HuH-7.5 (cell line): ENCODE measurements at regions not wholly inside any gene's neighbourhood (a gene's known extent, or its start where the extent isn't known, plus 50 kb on each side); places are given as distances from the start of the nearest gene placed in this dataset.
"Not testable (repeated sequence)": the region's sequence is repeated elsewhere in the genome, so short reads cannot be mapped to it uniquely, and the experiment has no call there.

Experiments used
- DNase-seq: peaks from one replicate; pipeline ENCODE4 v3.0.0; 2011; ENCODE audit warnings: low spot score

DNA sequence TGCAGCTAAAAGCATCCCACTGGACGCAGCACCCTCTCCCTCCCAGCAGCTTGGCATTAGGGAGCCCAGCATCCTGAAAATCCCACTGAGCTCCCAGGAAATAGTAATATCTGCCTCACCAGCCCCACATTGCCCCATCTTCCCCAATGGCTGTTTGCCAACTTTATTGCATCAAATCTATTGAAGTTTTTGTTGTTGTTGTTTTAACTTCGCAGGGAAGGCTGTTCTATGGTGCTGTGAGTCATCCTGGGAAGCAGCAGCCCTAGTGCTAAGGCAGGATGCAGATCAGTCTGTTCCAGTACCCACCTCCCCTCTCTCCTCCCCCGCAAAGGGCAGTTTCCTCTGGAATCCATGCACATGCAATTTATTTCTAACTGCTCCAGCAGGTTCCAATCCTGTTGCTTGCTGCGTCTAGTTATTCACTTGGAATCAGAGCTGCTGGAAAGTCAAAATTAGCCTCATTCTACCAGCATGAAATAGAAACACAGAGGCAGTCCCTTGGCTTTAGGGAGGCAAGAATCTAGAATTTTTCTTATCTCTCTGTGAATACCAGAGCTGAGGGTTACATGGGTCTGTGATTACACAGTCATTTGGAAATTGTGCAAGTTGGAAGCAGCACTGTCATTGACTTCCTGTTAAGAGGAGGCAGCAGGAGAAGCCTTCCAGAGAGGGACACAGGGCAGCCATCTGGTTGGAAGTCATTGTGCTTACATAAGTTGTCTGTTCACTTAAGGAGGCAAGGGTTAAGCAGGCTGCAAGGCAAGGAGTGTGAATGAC, 115.9 kb upstream of the CACUL1 start:
- no peak for DNase-seq

DNA sequence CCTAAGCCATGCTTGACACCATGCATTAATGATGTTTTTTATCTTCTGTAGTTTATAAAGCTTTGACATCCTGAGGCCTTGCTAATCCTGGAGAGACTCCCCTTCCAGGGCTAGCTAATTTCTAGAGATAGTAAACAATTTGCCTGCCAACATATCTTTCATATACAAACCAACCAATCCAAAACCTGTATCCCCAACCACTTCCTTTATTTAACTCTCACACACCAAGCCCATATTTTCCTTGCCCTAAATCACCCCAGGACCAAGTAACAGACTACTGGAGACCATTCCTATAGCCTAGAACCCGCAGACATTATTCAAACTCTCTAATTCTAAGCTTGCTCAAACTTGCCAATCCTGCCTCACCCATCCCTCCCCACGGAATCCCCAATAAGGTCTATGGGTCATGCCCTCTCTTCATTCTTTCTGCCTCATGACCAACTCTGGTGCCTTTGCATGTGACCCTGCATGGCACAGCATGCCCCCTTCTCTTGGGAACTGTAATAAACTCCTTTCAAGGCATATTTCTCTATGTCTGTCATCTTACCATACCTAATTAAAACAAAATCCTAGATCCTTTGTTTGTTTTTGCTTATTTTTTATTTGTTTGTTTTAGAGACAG, 116.6 kb upstream of the CACUL1 start:
- DNase-seq, result no peak

DNA sequence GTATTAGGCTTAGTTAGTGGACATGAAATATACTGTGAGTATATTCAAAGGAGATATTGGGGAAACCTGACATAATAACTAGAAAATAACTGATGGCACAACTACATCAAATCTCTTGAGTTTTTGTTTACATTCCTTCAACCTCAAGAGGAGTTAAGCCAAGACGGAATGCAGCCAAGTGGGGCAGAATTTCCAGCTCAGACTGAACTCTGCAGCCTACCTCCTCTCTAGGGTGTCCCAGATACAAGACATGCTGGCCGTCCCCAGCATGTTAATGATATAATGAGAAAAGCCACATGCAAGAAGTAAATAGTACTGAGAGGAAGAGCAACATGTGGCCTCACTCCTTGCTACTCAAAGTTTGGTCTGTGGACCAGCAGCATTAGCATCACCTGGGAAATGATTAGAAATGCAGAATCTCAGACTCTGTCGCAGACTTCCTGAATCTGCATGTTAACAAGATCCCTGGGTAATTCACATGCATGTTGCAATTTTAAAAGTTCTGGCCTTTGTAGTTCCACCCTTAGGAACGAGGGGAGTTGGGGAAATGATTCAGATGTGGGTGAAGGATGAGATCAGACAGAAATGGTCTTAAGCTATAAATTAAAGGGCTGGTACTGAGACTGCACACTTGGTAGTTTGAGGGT, 118.4 kb upstream of the CACUL1 start:
- DNase-seq, result no peak

DNA sequence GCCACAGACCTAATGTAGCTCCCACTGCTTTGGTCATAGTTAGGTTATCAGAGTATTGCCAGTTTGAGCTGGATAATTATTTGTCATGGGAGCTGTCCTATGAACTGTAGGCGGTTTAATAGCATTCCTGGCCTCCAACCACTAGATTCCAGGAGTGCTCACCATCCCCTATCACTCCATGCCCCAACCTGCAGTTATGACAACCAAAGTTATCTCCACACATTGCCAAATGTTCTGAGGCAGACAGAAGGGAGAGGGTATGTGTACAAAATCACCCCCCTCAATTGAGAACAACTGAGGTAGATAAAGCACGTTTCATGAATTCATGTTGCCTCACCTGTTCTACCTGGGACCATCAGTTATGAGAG, 119.0 kb upstream of the CACUL1 start:
- no peak for DNase-seq

DNA sequence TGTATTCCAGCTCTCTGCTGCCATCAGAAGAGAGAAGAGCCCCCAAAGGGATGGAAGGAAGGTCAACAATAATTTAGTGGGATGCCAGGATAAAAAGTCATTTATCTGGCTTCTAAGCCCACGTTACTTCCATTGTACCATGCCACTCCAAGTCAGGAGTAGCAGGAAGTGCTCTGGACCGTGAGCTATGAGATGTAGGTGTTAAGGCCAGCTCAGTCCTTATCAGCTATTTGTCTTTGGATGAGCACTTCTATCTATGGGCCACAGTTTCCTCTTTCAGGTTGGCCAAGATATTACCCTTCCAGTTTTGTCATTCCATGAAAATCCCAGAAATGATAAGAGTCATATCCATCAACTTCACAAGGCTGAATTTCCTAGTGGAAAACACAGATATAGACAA, 119.4 kb upstream of the CACUL1 start:
- no peak for DNase-seq

DNA sequence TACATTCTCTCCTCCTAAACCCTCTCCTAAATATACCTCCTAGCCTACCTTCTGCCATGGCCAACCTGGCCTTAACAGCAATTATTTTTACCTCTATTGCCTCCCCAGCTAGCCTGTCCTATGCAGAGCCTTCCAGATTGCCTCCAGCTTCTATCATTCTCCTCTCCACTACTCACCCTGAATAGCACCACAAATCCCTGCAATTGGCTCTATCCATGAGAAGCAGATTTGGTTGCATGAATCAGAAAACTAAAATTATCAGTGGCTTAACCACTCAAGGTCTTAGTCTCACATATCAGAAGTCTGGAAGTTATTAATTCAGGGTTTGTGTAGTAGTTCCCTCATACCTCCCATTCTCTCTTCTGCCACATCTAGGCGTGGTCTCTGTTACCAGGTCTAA, 120.3 kb upstream of the CACUL1 start:
- DNase-seq, result no peak

DNA sequence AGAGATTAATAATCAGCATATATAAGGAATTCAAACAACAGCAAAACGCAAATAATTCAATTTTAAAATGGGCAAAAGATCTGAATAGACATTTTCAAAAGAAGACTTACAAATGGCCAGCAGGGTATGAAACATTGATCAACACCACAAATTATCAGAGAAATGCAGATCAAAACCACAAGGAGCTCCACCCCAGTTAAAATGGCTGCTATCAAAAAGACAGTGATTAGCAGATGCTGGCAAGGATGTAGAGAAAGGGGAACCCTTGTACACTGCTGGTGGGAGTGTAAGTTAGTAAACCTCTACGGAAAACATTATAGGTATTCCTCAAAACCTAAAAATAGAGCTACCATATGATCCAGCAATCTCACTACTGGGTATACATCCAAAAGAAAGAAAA, 128.0 kb upstream of the CACUL1 start:
- DNase-seq, result no peak

DNA sequence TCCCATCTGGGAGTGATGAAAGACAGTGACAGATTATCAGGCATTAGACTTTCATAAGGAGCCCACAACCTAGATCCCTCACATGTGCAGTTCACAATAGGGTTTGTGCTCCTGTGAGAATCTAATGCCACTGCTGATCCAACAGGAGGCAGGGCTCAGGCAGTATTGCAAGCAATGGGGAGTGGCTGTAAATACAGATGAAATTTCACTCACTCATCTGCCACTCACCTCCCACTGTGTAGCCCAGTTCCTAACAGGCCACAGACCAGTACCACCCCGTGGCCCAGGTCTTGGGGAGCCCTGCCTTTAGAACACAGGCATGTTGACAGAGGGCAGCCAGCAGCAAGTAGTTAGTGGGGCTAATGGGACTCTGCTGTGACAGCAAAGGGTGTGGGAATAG, 137.3 kb upstream of the NANOS1 start:
- no peak for DNase-seq

DNA sequence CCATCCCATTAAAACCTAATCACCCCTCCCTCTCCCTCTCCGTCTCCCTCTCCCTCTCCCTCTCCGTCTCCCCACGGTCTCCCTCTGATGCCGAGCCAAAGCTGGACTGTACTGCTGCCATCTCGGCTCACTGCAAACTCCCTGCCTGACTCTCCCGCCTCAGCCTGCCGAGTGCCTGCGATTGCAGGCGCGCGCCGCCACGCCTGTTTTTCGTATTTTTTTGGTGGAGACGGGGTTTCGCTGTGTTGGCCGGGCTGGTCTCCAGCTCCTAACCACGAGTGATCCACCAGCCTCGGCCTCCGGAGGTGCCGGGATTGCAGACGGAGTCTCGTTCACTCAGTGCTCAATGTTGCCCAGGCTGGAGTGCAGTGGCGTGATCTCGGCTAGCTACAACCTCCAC, 134.6 kb upstream of the NANOS1 start:
- DNase-seq, result not testable (repeated sequence)

DNA sequence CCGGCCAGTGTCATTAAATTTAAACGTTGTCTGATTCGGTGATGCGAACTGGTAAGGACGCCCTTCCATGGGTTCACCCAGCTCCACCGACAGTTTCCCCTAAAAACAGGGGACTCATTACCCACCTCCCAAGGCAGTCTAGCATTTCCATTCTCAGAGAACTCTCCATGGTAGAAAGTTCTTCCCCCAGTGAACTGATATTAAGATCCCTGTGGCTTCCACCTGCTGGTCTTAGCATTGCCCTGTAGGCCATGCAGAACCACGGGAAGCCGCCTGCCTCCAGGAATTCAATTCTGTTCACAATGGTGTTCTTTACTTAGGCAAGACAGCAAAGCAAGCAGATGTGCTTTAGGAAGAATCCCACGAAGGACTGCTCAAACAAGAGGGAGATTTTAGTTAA, 128.9 kb upstream of the NANOS1 start:
- DNase-seq, result no peak

DNA sequence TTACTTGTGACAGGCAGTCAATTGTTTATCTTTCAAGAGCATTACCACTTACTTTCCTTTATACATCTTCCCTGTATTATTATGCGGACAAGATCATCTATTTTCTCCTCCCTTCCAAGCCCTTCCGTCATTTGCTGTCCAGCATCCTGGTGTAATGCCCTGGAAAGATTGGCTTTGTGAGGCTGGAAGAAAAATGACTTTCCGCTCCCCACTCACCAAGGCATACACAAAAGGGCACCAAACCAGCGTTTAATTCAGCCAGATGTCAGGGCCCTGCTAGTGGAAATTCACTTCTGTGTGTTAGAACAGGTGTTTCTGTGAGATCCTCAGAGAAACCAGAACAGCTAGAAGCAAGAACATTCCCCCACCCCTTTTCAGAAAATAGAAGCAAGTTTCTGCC, 128.1 kb upstream of the NANOS1 start:
- DNase-seq, result no peak

DNA sequence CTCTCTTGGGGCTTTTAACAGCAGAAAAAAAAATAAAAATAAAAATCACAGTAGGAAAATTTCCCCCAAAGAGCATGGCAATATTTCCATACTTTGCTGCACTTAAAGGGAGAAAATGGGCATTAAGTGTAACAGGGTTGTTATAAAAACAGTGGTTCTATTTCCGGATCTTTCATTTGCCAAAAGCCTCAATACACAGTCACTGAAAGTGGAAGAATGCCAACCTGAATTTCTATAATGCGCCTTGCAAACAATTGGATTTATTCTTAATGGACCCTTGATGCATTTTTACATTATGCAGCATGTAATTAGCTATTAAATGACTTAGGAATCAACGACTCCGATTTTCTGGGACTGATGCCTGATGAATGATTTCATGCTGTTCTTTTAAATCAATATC, 127.6 kb upstream of the NANOS1 start:
- DNase-seq, result no peak

DNA sequence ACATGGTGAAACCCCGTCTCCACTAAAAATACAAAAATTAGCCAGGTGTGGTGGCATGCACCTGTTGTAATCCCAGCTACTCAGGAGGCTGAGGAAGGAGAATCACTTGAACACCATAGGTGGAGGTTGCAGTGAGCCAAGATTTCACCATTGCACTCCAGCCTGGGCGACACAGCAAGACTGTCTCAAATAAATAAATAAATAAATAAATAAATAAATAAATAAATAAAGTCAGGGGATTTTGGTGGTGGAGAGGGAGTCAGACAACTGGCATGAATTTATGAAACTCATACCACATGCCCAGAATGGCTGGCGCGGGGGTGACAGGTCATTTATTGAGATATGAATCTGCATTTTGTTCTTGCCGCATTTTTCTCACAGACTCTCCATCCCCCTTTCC, 126.9 kb upstream of the NANOS1 start:
- not testable (repeated sequence) for DNase-seq

DNA sequence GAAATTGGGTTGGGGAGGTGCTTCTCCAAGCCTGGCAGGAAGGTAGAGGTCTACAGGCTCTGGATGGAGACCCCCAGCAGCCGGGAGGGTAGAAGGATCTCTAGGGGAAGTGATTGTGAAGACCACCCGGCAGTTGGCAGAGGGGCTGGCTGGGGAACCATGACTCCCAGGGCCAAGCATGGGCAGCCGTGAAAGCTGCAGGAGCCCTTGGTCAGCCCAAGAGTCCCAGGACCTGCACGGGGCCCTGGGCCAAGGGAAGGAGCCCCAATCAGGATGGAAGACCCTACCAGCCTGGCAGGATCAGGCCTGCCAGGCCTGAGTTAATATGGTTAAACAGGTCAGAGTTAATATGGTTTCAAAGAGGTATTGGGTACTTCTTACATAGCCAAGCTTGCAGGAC, 126.3 kb upstream of the NANOS1 start:
- no peak for DNase-seq

DNA sequence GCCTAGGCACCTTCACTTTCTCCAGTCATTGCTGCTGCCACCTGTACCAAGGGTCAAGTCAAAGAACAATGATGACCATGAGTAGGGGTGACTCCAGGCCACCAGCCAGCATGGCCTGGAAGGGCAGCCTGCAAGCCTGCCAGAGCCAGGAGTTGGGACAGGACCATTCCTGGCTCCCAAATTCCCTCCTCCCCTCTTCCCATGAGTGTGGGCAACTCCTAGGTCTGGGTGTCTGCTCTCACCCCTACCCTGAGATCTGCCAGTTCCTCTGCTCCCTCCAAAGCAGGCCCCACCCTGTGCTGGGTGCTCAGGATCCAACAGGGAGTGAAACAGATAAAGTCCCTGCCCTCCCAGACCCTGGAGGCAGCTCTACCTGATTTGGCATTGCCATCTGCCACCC, 125.8 kb upstream of the NANOS1 start:
- DNase-seq, result no peak

DNA sequence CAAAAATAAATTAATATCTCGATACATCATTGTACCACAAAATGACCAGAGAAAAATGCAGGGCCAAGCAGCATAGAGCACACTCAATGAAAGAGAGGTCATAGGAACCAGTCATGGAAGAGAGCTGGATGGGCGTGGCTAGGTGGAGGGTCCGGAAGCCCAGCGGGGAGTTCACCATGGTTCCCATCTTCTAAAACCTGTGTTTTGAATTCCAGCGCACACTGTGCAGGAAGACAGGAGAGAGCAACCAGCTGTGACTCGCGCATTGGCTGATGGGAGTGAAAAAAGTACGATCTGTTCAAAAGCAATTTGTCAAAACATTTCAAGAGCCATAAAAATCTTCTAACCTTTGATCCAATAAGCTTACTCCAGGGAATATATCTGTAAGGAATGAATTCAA, 125.2 kb upstream of the NANOS1 start:
- no peak for DNase-seq

DNA sequence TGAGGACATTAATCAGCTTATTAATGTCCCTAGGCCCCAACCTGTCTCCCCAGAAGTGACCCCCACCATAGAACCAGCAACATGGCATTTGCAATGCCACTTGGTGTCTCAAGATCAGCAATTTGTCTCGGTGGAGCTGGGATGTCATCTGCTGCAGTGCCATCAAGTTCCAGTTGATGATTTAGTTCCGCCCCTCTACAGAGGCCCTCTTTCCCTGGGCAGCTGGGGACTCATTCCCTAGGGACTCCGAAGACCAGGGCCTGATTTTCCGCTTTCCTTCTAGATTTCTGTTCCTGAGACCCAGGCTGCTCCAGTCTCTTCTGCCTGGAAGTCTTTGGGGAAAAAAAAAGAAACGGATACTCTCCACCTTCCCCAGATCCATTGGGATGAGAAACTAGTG, 122.5 kb upstream of the NANOS1 start:
- no peak for DNase-seq

DNA sequence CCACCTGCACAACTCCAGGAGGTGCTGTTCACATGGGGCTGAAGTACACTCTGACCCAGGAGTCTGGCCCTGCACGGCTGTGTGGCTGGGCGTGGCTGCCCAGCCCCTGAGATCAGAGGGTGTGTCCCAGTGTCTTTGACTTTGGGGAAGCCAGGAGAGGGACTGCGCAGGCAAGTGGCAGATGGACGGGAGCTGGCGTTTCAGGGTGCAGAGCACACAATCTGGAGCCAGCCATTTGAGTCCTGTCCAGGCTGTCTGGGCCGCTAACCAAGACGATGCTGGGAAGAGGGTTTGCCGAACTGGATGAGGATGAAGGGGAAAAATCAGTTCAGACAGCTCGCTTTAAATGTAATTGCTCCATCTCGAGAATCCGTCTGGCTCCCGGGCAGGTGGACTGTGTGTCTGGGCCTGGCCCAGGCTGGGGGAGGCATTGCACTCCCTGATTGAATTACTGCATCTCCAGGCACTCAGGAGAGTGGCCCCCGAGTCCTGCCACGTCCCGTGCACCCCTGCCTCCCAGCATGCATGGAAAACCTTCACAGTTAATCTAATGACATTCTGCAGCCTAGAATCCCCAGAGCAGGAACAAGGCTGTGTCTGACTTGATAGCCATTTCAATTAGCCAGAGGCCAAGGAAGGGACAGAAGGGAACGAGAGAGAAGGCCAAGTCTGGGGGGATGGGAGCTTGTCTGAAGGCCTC, 120.8 kb upstream of the NANOS1 start:
- no peak for DNase-seq

DNA sequence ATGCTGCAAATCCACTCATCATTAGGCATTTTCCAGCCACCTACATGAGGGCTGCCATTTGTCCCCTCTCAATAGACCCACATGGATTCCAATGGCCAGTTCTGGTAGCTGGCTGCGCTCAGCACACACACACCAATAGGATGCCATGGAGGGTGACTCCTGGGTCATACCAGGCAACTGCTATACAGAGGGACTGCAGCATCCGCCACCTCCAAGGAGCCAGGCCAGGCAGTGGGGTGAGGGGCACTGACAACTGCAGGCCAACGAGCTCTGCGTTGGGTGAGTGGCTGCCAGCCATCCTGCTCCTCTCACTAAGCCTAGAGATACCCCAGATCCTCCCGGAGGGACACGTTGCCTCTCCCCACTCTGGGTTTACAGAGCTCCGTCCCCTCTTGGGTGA, 118.8 kb upstream of the NANOS1 start:
- DNase-seq, result no peak

DNA sequence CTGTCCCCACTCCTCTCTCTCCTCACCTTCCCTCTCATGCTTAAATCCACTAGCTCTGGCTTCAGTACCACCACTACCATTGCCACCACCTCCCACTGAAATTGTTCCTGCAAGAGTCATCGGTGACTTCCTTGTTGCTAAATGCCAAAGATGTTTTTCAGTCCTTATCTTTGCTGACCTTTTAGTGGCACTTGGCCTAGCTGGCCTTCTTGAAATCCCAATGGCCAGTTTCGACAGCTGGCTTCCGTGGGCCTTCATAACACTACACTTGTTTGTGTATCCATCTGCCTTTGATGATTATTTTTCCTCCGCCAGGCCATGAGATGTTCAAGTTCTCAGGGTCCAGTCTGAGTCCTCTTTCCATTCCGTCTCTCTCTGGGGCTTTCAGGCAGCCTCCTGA, 118.2 kb upstream of the NANOS1 start:
- no peak for DNase-seq

DNA sequence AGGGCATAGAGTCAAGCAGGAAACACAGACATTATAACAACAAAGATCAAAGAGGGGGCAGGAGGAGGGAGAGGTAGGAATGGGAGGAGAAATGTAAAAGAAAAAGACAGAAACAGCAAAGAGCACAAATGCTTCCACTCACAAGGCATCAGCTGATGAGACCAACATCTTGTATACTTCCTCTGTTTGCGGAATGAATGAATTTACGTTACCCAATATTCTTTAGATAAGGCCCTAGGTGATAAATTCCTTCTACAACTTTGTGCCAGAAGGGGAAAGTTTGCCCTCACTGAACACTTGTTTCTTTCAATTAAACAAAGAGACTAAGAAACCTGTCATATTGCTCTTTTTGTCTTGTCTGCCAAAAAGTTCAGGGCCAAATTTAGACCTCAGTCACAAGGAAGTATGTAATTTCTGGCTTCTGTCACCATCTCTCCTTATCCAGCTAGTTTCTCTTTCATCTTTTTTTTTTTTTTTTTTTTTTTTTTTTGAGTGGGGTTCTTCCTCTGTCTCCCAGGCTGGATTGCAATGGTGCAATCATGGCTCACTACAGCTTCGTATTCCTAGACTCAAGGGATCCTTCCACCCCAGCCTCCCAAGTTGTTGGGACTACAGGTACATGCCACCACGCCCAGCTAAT, 116.4 kb upstream of the NANOS1 start:
- DNase-seq, result no peak

DNA sequence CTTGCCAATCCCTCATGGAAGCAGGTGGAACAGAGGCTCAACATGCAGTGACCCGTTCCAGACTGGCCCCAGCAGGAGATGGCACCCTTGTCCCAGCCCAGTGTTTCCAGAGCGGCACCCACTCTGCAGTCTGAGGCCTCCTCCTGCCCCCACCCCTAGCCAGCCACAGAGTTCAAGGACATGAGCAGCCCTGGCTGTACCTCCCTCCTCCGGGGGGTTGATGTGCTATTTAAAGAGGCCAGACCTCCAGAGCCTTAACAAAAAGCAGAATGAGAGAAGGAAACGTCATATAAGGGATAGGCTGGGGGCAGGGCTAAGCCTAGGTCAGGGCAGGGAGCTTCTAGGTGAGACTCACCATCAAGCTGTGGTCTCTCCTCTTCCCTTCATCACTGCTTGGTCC, 115.7 kb upstream of the NANOS1 start:
- DNase-seq, result no peak

DNA sequence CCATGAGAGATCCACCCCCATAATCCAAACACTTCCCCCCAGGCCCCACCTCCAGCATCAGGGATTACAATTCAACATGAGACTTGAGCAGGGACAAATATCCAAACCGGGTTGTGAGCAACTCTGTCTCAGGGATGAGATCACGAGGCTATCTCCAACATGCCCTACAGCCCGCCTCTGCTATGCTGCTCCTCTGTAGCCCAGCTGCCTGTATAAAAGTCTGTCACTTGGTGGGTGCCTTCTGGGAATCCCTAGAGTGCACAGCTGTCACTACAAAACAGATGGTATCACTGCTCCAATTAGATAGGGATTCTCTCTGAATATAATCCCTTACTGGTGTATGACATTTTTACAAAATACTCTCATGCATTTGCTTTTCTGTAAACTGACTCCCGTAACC, 114.9 kb upstream of the NANOS1 start:
- no peak for DNase-seq
